GM12878 (cell line): ENCODE measurements at regions not wholly inside any gene's neighbourhood (a gene's known extent, or its start where the extent isn't known, plus 50 kb on each side); places are given as distances from the start of the nearest gene placed in this dataset.

Experiments used
- ATF3 ChIP-seq: IDR thresholded peaks from 2 replicates; pipeline ENCODE4 v1.6.1; 2011; ENCODE audit warnings: low read depth, mild to moderate bottlenecking, low read length, moderate library complexity, borderline replicate concordance; ENCODE audit errors: extremely low read depth
- CTCF ChIP-seq, 3 experiments: IDR thresholded peaks in 2 of 3; conservative IDR thresholded peaks in 1 of 3; 2 replicates each; pipeline ENCODE4 v1.5.1; 2011; ENCODE audit warnings: low read depth in 3 of 3, low read length in 3 of 3, mild to moderate bottlenecking in 3 of 3, control low read depth in 2 of 3, moderate library complexity in 2 of 3, inconsistent platforms in 1 of 3, mixed read lengths in 1 of 3; ENCODE audit not compliant: control insufficient read depth in 2 of 3, insufficient read depth in 1 of 3; ENCODE audit errors: extremely low read depth in 1 of 3
- PML ChIP-seq: IDR thresholded peaks from 2 replicates; pipeline ENCODE4 v1.6.1; 2012; ENCODE audit warnings: low read length, inconsistent platforms
- POLR2AphosphoS5 ChIP-seq: IDR thresholded peaks from 2 replicates; pipeline ENCODE4 v1.6.1; 2011; ENCODE audit warnings: mild to moderate bottlenecking, low read length, inconsistent platforms
- PRDM15 ChIP-seq: fragments of 450-650 bp; formaldehyde crosslinking; IDR thresholded peaks from 2 replicates; pipeline ENCODE4 v1.4.0; 2020; ENCODE audit warnings: mild to moderate bottlenecking, moderate library complexity
- RFX5 ChIP-seq: IDR thresholded peaks from 2 replicates; pipeline ENCODE4 v1.6.1; 2011; ENCODE audit warnings: low read depth, low read length, improper control_type of control experiment
- SMC3 ChIP-seq: IDR thresholded peaks from 2 replicates; pipeline ENCODE4 v1.6.1; 2011; ENCODE audit warnings: low read length, improper control_type of control experiment, borderline replicate concordance
- STAT3 ChIP-seq: IDR thresholded peaks from 2 replicates; pipeline ENCODE4 v1.6.1; 2011; ENCODE audit warnings: low read depth, low read length, improper control_type of control experiment

- TF ChIP-seq ATF3 (no peak), CTCF (IDR thresholded peaks at IDR 0.05 in 2 of 3, conservative IDR thresholded peaks at IDR 0.05 in 1 of 3; ENCODE audit: control insufficient read depth in 2 of 3, extremely low read depth in 1 of 3, insufficient read depth in 1 of 3, low read depth in 3 of 3, low read length in 3 of 3) (no peak), PRDM15 (CRISPR knock-in tag) (no peak), RFX5 (no peak), SMC3 (no peak), POLR2AphosphoS5 (no peak), PML (no peak), STAT3 (no peak)
Observed at GRCh38 chr7:19620470-19620869, 88.4 kb downstream of the POLR1F start.
